Small intestine (tissue), 7 donors: ENCODE measurements at regions not wholly inside any gene's neighbourhood (a gene's known extent, or its start where the extent isn't known, plus 50 kb on each side); places are given as distances from the start of the nearest gene placed in this dataset.

Source experiments
- DNase-seq, 2 donors: peaks; one replicate each; pipeline versions ENCODE4 v3.0.0 to v3.0.0-alpha.2; 2013
- FAIRE-seq: peaks from 2 replicates; lab custom pipeline; 2012; peaks lifted over from hg19 to GRCh38; lab: Jason Lieb, UNC
- H3K27ac ChIP-seq, 3 donors: one replicate each; pipeline ENCODE4 v1.5.1; 2013; ENCODE audit warnings: low read length in 2 of 3, mild to moderate bottlenecking in 2 of 3, control low read depth in 1 of 3, inconsistent platforms in 1 of 3, low read depth in 1 of 3, moderate library complexity in 1 of 3
- H3K27me3 ChIP-seq, 3 donors: one replicate each; pipeline ENCODE4 v1.6.1; 2013; ENCODE audit warnings: low read length in 3 of 3, inconsistent platforms in 1 of 3; ENCODE audit not compliant: control insufficient read depth in 3 of 3, insufficient read depth in 3 of 3
- H3K36me3 ChIP-seq, 3 donors: one replicate each; pipeline ENCODE4 v1.6.1; 2013; ENCODE audit warnings: low read length in 3 of 3, inconsistent platforms in 1 of 3, low read depth in 1 of 3, mild to moderate bottlenecking in 1 of 3, moderate library complexity in 1 of 3; ENCODE audit not compliant: control insufficient read depth in 3 of 3, insufficient read depth in 2 of 3
- H3K4me1 ChIP-seq, 3 donors: one replicate each; pipeline ENCODE4 v1.6.1; 2013; ENCODE audit warnings: low read length in 2 of 3, inconsistent platforms in 1 of 3, low read depth in 1 of 3, mild to moderate bottlenecking in 1 of 3, moderate library complexity in 1 of 3; ENCODE audit not compliant: control insufficient read depth in 3 of 3, insufficient read depth in 2 of 3
- H3K4me3 ChIP-seq, 3 donors: one replicate each; pipeline ENCODE4 v1.5.1; 2013; ENCODE audit warnings: low read length in 3 of 3, control low read depth in 1 of 3, inconsistent platforms in 1 of 3, low read depth in 1 of 3, mild to moderate bottlenecking in 1 of 3, moderate library complexity in 1 of 3
- H3K9me3 ChIP-seq, 2 donors: one replicate each; pipeline ENCODE4 v1.6.1; 2013; ENCODE audit warnings: low read depth in 1 of 2, low read length in 1 of 2; ENCODE audit not compliant: control insufficient read depth in 2 of 2, insufficient read depth in 1 of 2
- WGBS, 3 donors: extraction: QIAGEN DNeasy Blood & Tissue Kit; methylation state at CpG; one replicate each; pipeline ENCODE4 v1.1.7; 2013; 5-methylcytosine and 5-hydroxymethylcytosine counted together
- donor health status: healthy with polysubstance abuse.
- donor health status: control.
- donor health status: control.
- donor health status: Bipolar disorder and iron deficiency.
- donor health status: healthy.

DNA sequence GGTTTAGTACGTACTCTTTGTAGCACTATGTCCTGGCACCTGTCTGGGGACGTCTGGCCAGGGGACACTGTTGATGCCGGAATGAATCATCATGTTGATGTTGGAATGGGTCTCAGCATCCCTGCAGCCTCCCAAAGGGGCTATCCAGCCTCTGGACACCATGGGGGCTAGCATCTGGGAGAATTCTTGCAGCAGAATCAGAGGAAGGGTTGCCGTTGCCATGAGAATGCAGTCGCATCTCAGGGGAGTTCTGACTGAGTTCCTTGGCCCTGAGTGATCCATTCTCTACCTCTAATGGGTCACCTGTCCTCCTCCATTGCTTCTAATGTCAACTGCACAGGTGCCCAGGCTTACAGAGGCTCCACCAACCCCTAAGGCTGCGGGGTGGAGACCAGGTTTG, 129.1 kb downstream of the UQCRFS1 start:
- DNase-seq = no peak
- H3K9me3 ChIP-seq = no peaks in the 10 kb centered on the region
- H3K4me3 ChIP-seq = no peak overlapping the region
- whole genome bisulfite sequencing, 3 donors = 82 to 83% (median 82%) methylated on average over 6 of the region's 6 CpGs
- no peaks in the 10 kb centered on the region for H3K36me3 ChIP-seq
- no peak for FAIRE-seq
- H3K4me1 ChIP-seq = peaks cover 0 to 4% (median 0%) of the 10 kb centered on the region in 3 donors
- no peaks in the 10 kb centered on the region for H3K27me3 ChIP-seq
- no peak overlapping the region for H3K27ac ChIP-seq

DNA sequence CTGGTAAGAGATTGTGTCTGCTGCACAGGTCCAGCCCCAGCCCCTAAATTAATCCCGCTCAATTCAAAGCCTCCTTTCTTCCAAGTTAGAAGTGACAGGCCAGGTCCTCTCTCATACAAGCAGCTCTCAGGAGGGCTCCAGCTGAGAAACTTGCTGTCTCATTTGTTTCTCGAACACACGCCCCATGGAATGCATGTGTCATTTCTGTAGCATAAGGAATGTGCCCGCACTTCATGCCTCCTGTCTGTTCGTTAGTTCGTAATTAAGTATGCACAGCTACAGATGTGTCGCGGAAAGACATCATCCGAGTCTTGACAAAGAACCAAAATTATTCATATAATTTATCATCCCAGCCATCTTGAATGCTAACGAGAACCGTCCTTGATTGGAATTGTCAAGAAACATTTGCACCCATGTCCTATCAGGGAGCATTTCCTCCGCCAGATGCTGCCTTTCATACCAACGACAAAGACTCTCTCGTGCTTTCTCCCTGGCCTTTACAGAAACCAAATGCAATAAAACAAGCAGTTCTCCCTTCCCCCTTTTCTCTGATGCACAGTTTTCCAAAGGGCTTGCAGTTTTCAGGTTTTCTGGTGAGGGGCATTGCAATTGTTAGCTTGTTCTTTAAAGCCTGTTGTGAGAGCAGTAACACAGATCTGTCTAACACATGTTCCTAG, 133.5 kb downstream of the UQCRFS1 start:
- WGBS, 3 donors = 74 to 82% (median 78%) methylated on average over 14 of the region's 14 CpGs
- FAIRE-seq = no peak
- no peaks in the 10 kb centered on the region for H3K36me3 ChIP-seq

DNA sequence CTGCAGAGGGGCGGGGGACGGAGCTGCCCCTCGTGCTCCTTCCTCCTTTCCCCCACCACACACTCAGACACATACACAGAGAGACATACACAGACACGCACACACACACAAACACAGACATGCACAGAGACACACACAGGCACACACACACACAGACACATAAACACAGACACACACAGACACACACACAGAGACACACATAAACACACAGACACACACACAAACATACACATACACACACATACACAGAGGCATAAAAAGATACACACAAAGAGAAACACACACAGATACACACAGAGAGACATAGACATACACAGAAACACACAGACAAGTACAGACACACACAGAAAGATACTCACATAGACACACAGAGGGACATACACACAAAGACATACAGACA, 136.0 kb downstream of the UQCRFS1 start:
- WGBS, 3 donors = 81 to 91% (median 89%) methylated on average over 4 of the region's 4 CpGs
- H3K27ac ChIP-seq = no peak overlapping the region
- no peak overlapping the region for H3K4me3 ChIP-seq

More for the DNA sequence above, 133.5 kb downstream of the UQCRFS1 start:
- H3K9me3 ChIP-seq = no peaks in the 10 kb centered on the region
- H3K27ac ChIP-seq = no peak overlapping the region
- H3K27me3 ChIP-seq = no peaks in the 10 kb centered on the region
- H3K4me1 ChIP-seq = no peaks in the 10 kb centered on the region
- DNase-seq = no peak
- no peak overlapping the region for H3K4me3 ChIP-seq

DNA sequence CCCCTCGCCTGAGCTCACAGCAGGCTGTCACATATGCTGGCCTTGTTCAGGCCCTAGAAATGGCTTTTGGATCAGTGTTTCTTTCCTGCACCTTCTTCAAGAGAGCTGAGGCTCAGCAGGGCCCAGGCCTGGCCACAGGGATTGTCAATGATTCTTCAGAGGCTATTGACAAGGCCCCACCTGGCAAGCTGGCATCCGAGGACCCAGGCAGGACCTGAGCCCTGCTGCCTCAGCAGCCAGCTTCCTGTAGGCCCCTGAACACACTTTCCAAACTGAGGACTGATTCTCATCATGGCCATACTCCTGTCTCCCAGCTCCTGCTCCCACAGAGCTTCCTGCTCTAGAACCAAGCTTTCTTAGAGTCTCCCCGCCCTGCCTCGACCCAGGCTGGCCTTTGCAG, 136.8 kb downstream of the UQCRFS1 start:
- no peaks in the 10 kb centered on the region for H3K9me3 ChIP-seq
- no peaks in the 10 kb centered on the region for H3K4me1 ChIP-seq
- no peak overlapping the region for H3K4me3 ChIP-seq
- H3K27me3 ChIP-seq = no peaks in the 10 kb centered on the region
- WGBS, 3 donors = 66 to 73% (median 70%) methylated on average over 4 of the region's 4 CpGs
- no peak overlapping the region for H3K27ac ChIP-seq
- FAIRE-seq (no peak), DNase-seq (no peak)
- no peaks in the 10 kb centered on the region for H3K36me3 ChIP-seq

More for the DNA sequence above, 136.0 kb downstream of the UQCRFS1 start:
- no peaks in the 10 kb centered on the region for H3K9me3 ChIP-seq
- no peaks in the 10 kb centered on the region for H3K36me3 ChIP-seq
- no peaks in the 10 kb centered on the region for H3K4me1 ChIP-seq
- DNase-seq (no peak), FAIRE-seq (no peak)
- H3K27me3 ChIP-seq = no peaks in the 10 kb centered on the region

DNA sequence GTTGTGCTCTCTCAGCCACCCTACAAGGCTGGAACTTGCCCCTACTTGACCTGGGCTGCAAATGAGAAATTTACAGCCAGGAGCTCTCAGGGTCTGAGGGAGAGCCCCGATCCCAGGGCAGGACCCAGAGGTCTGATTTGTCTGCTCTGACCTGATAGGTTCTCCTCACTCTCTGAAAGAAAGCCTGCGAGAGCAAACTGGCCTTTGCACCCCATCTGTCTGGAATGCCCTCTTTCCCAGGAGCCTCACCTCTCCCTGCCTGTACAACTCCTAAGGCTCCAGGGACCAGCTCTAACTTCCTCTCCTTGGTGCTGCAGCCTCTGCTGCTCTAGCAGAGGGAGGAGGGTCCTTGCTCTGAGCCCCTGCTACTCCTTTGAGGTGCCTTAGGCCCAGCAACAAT, 137.8 kb downstream of the UQCRFS1 start:
- no peaks in the 10 kb centered on the region for H3K36me3 ChIP-seq
- H3K9me3 ChIP-seq = no peaks in the 10 kb centered on the region
- H3K27ac ChIP-seq = no peak overlapping the region
- H3K4me3 ChIP-seq = no peak overlapping the region
- 16 to 58% (median 29%) methylated on average over 2 of the region's 2 CpGs for WGBS, 3 donors
- H3K4me1 ChIP-seq = no peaks in the 10 kb centered on the region
- H3K27me3 ChIP-seq = no peaks in the 10 kb centered on the region
- FAIRE-seq = no peak
- no peak for DNase-seq

DNA sequence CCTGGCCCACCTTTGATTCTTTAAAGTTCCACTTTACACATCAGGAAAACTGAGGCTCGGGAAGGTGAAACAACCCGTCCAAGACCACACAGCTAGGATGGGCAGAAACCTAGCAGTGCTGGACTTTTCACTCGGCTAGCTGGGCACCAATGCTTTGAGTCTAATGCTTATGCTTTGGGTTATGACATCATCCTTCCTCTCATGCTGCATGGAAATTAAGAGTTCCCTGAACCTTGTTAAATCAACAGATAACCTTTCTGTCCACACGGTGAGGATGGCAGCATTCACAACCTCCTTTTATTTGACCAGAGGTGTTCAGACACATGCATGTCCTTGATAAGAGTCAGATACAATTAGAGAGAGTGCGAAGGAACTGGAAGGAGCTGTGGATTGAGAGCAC, 138.4 kb downstream of the UQCRFS1 start:
- no peak for DNase-seq
- H3K9me3 ChIP-seq = no peaks in the 10 kb centered on the region
- no peaks in the 10 kb centered on the region for H3K27me3 ChIP-seq

DNA sequence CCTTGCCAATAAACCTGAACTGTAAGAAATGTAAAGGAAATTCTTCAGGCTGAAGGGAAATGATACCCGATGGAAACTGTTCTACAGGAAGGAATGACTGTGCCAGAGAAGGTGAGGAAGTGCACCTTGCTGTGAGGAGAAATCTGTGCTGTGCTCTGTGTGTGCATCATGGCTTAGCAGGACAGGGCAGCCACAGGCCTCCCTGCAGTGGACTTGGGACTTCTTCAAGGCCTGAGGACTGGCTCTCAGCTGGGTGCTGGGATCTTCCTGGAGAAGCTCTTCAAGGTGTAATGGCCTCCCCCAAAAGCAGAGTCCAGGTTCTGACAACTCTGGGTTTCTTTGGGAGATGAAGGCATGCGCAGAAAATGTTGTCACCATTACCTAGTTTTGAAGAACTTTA, 145.1 kb downstream of the UQCRFS1 start:
- H3K36me3 ChIP-seq = no peaks in the 10 kb centered on the region
- FAIRE-seq = no peak
- H3K9me3 ChIP-seq = peaks cover 0 to 3% of the 10 kb centered on the region in 2 donors
- no peak overlapping the region for H3K4me3 ChIP-seq
- no peak for DNase-seq
- no peaks in the 10 kb centered on the region for H3K4me1 ChIP-seq
- no peaks in the 10 kb centered on the region for H3K27me3 ChIP-seq
- H3K27ac ChIP-seq = no peak overlapping the region
- 79 to 92% (median 85%) methylated on average over 2 of the region's 2 CpGs for WGBS, 3 donors

More for the DNA sequence above, 138.4 kb downstream of the UQCRFS1 start:
- Histone ChIP-seq H3K36me3 (no peaks in the 10 kb centered on the region), H3K4me3 (no peak overlapping the region), H3K4me1 (no peaks in the 10 kb centered on the region), H3K27ac (no peak overlapping the region)
- no peak for FAIRE-seq
- WGBS, 3 donors = 84 to 85% (median 84%) methylated on average over 5 of the region's 5 CpGs

DNA sequence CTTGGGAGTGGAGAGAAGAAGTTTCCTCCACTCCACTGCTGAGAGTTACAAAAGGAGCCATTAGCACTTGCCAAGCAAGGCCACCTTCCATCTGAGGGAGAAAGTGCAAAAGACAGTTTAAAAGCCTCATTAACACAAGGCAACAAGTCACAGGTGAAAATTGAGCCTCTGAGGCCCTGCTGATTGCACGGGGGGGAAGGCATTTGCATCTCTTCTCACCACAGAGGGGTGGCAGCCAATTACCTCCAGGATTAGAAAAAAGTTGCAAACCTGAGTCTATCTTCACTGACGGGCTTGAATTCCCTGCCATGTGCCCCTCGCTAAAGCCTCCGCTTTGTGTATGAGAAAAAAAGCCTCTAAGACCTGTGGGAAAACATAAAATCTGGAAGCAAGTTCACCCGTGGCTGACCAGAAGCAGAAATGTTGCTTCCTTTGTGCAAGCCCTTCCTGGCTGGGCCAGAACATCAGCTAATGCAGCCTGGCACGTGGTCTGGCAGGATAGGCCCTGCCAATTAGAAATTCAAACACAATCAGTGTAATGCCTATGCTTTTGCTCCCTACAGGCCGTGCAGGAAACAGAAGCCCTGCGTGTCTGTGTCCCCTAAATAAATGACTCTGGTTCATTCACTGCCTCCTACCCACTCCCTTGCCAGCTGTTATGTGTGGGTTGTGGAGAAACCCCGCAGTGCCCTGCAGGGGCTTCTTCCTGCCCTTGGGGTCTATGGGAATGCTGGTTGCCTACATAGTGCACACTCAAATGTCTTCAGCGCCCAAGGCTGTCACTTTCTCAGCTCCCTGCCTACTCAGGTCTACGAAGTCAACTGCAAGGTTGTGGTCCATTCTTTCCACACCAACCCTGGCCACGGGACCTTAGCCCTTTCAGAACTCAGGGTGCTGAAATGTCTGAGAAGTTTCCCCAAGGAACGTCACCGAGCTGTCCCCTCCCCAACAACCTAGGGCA, 150.2 kb downstream of the UQCRFS1 start:
- H3K27me3 ChIP-seq = no peaks in the 10 kb centered on the region
- no peaks in the 10 kb centered on the region for H3K4me1 ChIP-seq
- 44 to 55% (median 53%) methylated on average over 14 of the region's 14 CpGs for WGBS, 3 donors
- DNase-seq (no peak), FAIRE-seq (no peak)
- H3K27ac ChIP-seq = no peak overlapping the region
- no peak overlapping the region for H3K4me3 ChIP-seq
- no peaks in the 10 kb centered on the region for H3K36me3 ChIP-seq
- peaks cover 0 to under 1% of the 10 kb centered on the region in 2 donors for H3K9me3 ChIP-seq
